IPS-15b (cell line): ENCODE measurements at regions not wholly inside any gene's neighbourhood (a gene's known extent, or its start where the extent isn't known, plus 50 kb on each side); places are given as distances from the start of the nearest gene placed in this dataset.

Source experiments
- H3K27me3 ChIP-seq: one replicate; pipeline ENCODE4 v1.6.1; 2013; ENCODE audit warnings: low read length; ENCODE audit not compliant: control insufficient read depth, insufficient read depth
- H3K36me3 ChIP-seq: one replicate; pipeline ENCODE4 v1.6.1; 2013; ENCODE audit warnings: low read length; ENCODE audit not compliant: control insufficient read depth, insufficient read depth
- H3K4me1 ChIP-seq: one replicate; pipeline ENCODE4 v1.6.1; 2013; ENCODE audit warnings: mild to moderate bottlenecking, low read length; ENCODE audit not compliant: control insufficient read depth, insufficient read depth
- H3K4me3 ChIP-seq: one replicate; pipeline ENCODE4 v1.5.1; 2013; ENCODE audit warnings: low read depth, low read length
- H3K9ac ChIP-seq: one replicate; pipeline ENCODE4 v1.6.1; 2013; ENCODE audit warnings: low read depth, mild to moderate bottlenecking, low read length
- H3K9me3 ChIP-seq: one replicate; pipeline ENCODE4 v1.6.1; 2013; ENCODE audit warnings: mild to moderate bottlenecking, low read length; ENCODE audit not compliant: control insufficient read depth, insufficient read depth

DNA sequence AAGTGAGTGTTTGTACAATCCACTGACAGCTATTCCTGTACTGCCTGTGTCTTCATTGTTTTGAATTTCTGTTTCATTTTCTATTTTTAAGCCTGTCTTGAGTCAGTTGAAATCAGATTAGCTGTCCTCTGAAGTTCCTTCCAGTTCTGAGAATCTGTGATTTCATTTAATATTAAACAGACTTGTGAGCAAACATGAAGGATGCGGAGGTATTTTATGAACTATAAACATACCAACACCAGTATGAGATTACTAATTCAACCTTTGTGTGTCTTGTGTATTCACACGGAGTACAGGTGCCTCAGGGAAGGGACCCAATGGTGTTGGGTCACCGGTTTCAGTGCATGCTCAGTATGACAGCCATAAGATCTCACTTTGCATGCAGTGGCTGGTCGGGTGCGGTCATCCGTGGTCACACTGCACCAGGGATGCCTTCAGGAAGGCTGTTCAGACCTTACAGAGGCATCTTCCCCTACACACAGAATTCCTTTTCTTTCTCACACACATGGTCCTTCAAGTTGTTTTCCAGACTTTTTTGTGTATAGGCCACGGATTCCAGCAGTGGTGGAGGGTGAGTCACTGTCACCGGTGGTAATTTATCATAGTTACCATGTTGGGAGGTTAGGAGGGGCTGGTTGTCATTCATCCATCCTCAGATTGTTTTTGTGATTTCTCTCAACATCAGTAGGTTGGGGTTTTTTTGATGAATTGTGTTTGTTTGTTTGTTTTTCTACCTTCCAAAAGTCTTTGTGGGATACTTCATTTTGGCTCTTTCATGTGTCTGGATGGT is 103.0 kb upstream of the SFSWAP start:
- H3K36me3 ChIP-seq = no peaks in the 10 kb centered on the region
- H3K4me3 ChIP-seq = no peak overlapping the region
- no peak overlapping the region for H3K9ac ChIP-seq
- H3K4me1 ChIP-seq = peaks cover 7% of the 10 kb centered on the region
- H3K9me3 ChIP-seq = no peaks in the 10 kb centered on the region
- no peaks in the 10 kb centered on the region for H3K27me3 ChIP-seq

DNA sequence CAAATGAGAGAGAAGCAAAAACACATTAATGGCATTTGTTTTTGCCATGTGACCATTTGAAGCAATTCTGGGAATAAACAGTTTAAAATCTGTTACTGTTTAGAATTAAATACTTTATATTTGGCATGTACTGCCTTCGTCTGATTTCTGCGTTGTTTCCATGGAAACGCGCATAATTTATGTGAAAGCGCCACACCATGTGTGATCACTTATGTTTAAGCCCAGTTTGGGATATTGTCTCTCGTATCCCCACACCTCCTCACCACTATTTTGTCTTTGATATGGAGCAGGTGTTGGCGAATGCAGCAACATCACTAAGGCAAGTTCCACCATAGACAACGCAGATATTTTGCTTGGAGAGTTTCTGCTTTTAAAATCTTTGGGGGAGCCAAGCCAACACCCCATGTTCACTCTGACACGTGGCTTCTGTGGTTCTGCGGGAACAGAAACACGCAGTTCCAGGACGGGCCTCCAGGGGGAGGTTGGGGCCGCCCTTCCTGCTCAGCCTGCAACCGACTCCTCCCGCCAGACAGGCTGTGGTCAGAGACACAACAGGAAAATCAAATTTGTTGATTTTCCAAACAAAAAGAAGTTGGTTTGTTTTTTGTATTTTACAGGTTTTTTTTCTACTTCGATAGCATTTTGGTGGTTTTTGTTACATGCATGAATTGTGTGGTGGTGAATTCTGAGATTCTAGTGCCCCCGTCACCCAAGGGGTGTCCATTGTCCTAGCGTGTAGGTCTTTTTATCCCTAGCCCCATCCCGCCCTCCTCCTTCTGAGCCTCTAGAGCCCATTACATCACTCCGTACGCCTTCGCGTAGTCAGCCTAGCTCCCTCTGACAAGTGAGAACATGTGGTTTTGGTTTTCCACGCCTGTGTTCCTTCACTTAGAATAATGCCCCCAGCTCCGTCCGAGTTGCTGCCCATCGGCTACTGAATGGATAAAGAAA is 101.9 kb upstream of the SFSWAP start:
- H3K9ac ChIP-seq = no peak overlapping the region
- H3K27me3 ChIP-seq = no peaks in the 10 kb centered on the region
- H3K36me3 ChIP-seq = no peaks in the 10 kb centered on the region
- no peaks in the 10 kb centered on the region for H3K9me3 ChIP-seq
- H3K4me1 ChIP-seq = peaks cover 7% of the 10 kb centered on the region
- no peak overlapping the region for H3K4me3 ChIP-seq

GRCh38 chr12:131609762-131610161 is 101.1 kb upstream of the SFSWAP start:
- H3K4me3 ChIP-seq = no peak overlapping the region
- H3K9me3 ChIP-seq = no peaks in the 10 kb centered on the region
- H3K4me1 ChIP-seq = peaks cover 7% of the 10 kb centered on the region
- no peak overlapping the region for H3K9ac ChIP-seq
- H3K36me3 ChIP-seq = no peaks in the 10 kb centered on the region
- H3K27me3 ChIP-seq = no peaks in the 10 kb centered on the region

DNA sequence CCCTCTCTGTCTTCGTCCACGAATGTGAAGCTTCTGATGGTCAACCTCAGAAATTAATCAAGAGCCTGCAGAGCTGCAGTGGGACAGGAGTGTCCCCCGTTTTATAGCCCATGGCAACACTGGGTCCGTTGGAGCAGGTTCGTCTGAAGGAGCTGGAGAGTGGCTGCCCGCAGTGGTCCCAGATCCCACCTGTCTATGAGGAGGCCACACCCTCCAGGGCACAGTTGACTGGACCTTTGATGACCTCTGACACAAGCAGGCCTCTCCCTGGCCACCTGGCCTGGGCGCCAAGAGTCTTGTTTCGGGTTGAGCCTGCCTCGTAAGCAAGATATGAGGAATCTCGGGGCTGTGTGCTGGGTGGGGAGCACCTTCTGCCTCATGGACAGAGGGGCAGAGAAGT is 100.7 kb upstream of the SFSWAP start:
- no peaks in the 10 kb centered on the region for H3K27me3 ChIP-seq
- H3K36me3 ChIP-seq = no peaks in the 10 kb centered on the region
- H3K4me3 ChIP-seq = no peak overlapping the region
- H3K4me1 ChIP-seq = peaks cover 7% of the 10 kb centered on the region
- H3K9ac ChIP-seq = no peak overlapping the region
- H3K9me3 ChIP-seq = no peaks in the 10 kb centered on the region

DNA sequence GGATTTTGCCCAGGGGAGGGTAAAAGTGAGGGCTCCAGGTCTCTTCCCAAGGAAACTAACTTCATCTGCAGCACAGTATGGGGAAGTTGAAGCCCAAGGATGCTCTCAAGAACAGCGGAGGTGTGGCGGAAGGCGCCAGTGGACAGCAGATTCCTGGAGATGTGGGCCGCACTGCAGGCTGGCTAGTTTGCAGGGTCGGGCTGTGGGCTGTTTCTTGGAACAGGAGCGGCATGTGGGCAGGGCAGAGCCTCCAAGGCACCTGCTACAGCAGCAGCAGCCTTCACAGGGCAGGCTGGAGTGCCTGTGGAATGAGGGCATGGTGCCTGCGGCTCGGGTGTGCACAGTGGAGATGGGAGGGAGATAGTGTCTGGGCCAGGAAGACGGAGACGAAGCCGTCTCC is 100.0 kb upstream of the SFSWAP start:
- no peak overlapping the region for H3K9ac ChIP-seq
- no peak overlapping the region for H3K4me3 ChIP-seq
- no peaks in the 10 kb centered on the region for H3K9me3 ChIP-seq
- peaks cover 7% of the 10 kb centered on the region for H3K4me1 ChIP-seq
- no peaks in the 10 kb centered on the region for H3K27me3 ChIP-seq
- H3K36me3 ChIP-seq = no peaks in the 10 kb centered on the region

DNA sequence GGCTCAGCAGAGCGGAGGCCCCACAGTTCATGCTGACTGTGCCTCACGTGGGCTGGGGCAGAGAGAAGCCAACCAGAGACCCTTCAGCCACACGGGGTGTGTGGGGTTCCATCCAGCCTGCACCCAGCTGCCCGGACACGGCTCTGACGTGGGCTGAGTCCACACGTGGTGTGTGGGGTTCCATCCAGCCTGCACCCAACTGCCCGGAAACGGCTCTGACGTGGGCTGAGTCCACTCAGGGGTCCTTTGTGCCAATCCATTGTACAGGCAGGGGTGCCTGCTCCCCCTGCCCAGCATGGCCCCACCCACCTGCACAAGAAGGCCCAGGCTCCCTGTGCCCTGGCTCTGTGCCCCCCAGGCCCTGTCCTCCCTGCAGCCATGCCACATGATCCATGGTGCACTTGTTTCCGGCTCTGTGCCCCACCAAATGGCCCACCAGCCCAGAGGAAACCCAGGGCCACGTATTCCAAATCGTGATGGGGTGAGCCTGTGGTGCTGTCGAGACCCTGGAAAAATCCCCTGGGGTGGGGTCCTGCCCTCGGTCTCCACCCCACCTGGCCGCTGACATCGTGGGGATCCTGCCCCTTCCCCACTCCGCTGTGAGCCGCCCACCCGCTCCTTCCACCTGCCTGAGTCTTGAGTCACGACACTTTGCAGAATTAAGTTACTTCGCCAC is 99.3 kb upstream of the SFSWAP start:
- H3K36me3 ChIP-seq = no peaks in the 10 kb centered on the region
- H3K4me3 ChIP-seq = no peak overlapping the region
- peaks cover 7% of the 10 kb centered on the region for H3K4me1 ChIP-seq
- no peak overlapping the region for H3K9ac ChIP-seq
- H3K27me3 ChIP-seq = no peaks in the 10 kb centered on the region
- no peaks in the 10 kb centered on the region for H3K9me3 ChIP-seq

- Histone ChIP-seq H3K9ac (no peak overlapping the region), H3K27me3 (no peaks in the 10 kb centered on the region), H3K36me3 (no peaks in the 10 kb centered on the region)
These were observed 98.7 kb upstream of the SFSWAP start for GRCh38 chr12:131612092-131612755.

DNA sequence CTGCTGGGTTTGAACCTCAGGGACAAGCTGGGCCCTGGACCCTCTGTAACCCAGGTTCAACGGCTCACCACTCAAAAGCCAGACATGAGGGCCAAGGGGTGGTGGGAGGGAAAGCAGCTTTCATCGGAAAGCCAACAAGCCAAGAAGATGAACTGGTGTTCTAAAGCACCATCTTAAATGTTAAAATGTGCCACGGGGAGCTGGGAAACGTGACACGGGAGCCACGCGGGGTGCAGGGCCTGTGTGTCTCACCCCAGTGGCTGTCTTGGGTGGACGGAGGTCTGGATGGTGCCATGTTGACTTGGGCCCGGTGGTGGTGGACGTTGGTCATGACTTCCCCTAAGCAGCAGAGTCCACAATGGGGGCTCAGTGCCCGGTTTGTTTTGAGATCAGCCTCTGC is 97.7 kb upstream of the SFSWAP start:
- H3K4me1 ChIP-seq = peaks cover 7% of the 10 kb centered on the region
- no peaks in the 10 kb centered on the region for H3K9me3 ChIP-seq
- H3K4me3 ChIP-seq = no peak overlapping the region
- H3K27me3 ChIP-seq = no peaks in the 10 kb centered on the region
- no peak overlapping the region for H3K9ac ChIP-seq
- no peaks in the 10 kb centered on the region for H3K36me3 ChIP-seq

More at GRCh38 chr12:131612092-131612755, 98.7 kb upstream of the SFSWAP start:
- H3K9me3 ChIP-seq = no peaks in the 10 kb centered on the region
- H3K4me3 ChIP-seq = no peak overlapping the region
- H3K4me1 ChIP-seq = peaks cover 7% of the 10 kb centered on the region

- peaks cover 6% of the 10 kb centered on the region for H3K4me1 ChIP-seq
- H3K27me3 ChIP-seq = no peaks in the 10 kb centered on the region
- H3K36me3 ChIP-seq = no peaks in the 10 kb centered on the region
- no peak overlapping the region for H3K9ac ChIP-seq
- H3K4me3 ChIP-seq = no peak overlapping the region
- H3K9me3 ChIP-seq = no peaks in the 10 kb centered on the region
These were observed 97.2 kb upstream of the SFSWAP start for GRCh38 chr12:131613678-131614077.

- H3K9me3 ChIP-seq = no peaks in the 10 kb centered on the region
- H3K36me3 ChIP-seq = no peaks in the 10 kb centered on the region
- H3K9ac ChIP-seq = no peak overlapping the region
- H3K27me3 ChIP-seq = no peaks in the 10 kb centered on the region
- H3K4me3 ChIP-seq = no peak overlapping the region
- H3K4me1 ChIP-seq = no peaks in the 10 kb centered on the region
These were observed 95.4 kb upstream of the SFSWAP start for GRCh38 chr12:131615326-131616042.
